ENCODE measurements at regions not wholly inside any gene's neighbourhood (a gene's known extent, or its start where the extent isn't known, plus 50 kb on each side); places are given as distances from the start of the nearest gene placed in this dataset.

GRCh38 chr22:22042599-22043295, 60.2 kb upstream of the TOP3B start:
- ATAC-seq (ENCODE audit: low read depth) (no peak), DNase-seq (ENCODE audit: low spot score) (no peak)
- Histone ChIP-seq H3K9me3 (ENCODE audit: severe bottlenecking) (peaks cover 4% of the 10 kb centered on the region), H3K36me3 (ENCODE audit: low read depth) (no peaks in the 10 kb centered on the region), H3K27ac (ENCODE audit: poor library complexity, severe bottlenecking) (no peak overlapping the region), H3K4me3 (ENCODE audit: severe bottlenecking) (no peak overlapping the region), H3K4me1 (ENCODE audit: insufficient read depth, poor library complexity, severe bottlenecking) (no peaks in the 10 kb centered on the region), H3K27me3 (ENCODE audit: insufficient read depth, poor library complexity, severe bottlenecking) (no peaks in the 10 kb centered on the region)
- no peak for TF ChIP-seq CTCF (IDR thresholded peaks at IDR 0.05; ENCODE audit: poor library complexity, severe bottlenecking)

GRCh38 chr22:22042009-22042408, 59.4 kb upstream of the TOP3B start:
- Histone ChIP-seq H3K36me3 (ENCODE audit: low read depth) (no peaks in the 10 kb centered on the region), H3K4me1 (ENCODE audit: insufficient read depth, poor library complexity, severe bottlenecking) (no peaks in the 10 kb centered on the region), H3K27ac (ENCODE audit: poor library complexity, severe bottlenecking) (no peak overlapping the region), H3K4me3 (ENCODE audit: severe bottlenecking) (no peak overlapping the region), H3K27me3 (ENCODE audit: insufficient read depth, poor library complexity, severe bottlenecking) (no peaks in the 10 kb centered on the region), H3K9me3 (ENCODE audit: severe bottlenecking) (peaks cover 4% of the 10 kb centered on the region)
- no peak for TF ChIP-seq CTCF (IDR thresholded peaks at IDR 0.05; ENCODE audit: poor library complexity, severe bottlenecking)
- DNase-seq (ENCODE audit: low spot score) (no peak), ATAC-seq (ENCODE audit: low read depth) (no peak)

- Histone ChIP-seq H3K27ac (ENCODE audit: poor library complexity, severe bottlenecking) (no peak overlapping the region), H3K27me3 (ENCODE audit: insufficient read depth, poor library complexity, severe bottlenecking) (no peaks in the 10 kb centered on the region), H3K4me1 (ENCODE audit: insufficient read depth, poor library complexity, severe bottlenecking) (no peaks in the 10 kb centered on the region), H3K4me3 (ENCODE audit: severe bottlenecking) (no peak overlapping the region), H3K9me3 (ENCODE audit: severe bottlenecking) (peaks cover 4% of the 10 kb centered on the region), H3K36me3 (ENCODE audit: low read depth) (no peaks in the 10 kb centered on the region)
- no peak for DNase-seq (ENCODE audit: low spot score)
- no peak for ATAC-seq (ENCODE audit: low read depth)
- TF ChIP-seq CTCF (IDR thresholded peaks at IDR 0.05; ENCODE audit: poor library complexity, severe bottlenecking), result no peak
Measured at GRCh38 chr22:22040908-22041307, 58.3 kb upstream of the TOP3B start.

DNA sequence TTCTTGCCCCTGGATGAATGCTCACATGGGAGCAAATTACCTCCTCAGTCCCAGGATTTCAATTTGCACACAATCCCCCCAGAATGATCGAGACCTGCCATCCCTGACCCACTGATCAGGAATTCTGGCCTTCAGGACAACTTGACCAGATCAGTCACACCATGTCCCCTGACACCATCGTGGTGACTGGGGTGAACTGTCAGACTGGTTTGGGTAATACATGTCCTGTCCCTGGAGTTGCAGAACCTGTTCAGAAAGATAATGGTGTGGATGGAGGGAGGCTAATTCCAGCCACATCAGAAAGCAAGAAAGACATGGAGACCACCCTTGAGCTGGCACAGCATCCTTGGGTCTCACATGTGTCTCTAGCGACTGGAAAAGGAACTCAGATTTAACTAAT, 57.9 kb upstream of the TOP3B start:
- no peak for DNase-seq (ENCODE audit: low spot score)
- no peak for ATAC-seq (ENCODE audit: low read depth)
- Histone ChIP-seq H3K27ac (ENCODE audit: poor library complexity, severe bottlenecking) (no peak overlapping the region), H3K36me3 (ENCODE audit: low read depth) (no peaks in the 10 kb centered on the region), H3K9me3 (ENCODE audit: severe bottlenecking) (peaks cover 7% of the 10 kb centered on the region), H3K4me3 (ENCODE audit: severe bottlenecking) (no peak overlapping the region), H3K27me3 (ENCODE audit: insufficient read depth, poor library complexity, severe bottlenecking) (no peaks in the 10 kb centered on the region), H3K4me1 (ENCODE audit: insufficient read depth, poor library complexity, severe bottlenecking) (no peaks in the 10 kb centered on the region)
- no peak for TF ChIP-seq CTCF (IDR thresholded peaks at IDR 0.05; ENCODE audit: poor library complexity, severe bottlenecking)

DNA sequence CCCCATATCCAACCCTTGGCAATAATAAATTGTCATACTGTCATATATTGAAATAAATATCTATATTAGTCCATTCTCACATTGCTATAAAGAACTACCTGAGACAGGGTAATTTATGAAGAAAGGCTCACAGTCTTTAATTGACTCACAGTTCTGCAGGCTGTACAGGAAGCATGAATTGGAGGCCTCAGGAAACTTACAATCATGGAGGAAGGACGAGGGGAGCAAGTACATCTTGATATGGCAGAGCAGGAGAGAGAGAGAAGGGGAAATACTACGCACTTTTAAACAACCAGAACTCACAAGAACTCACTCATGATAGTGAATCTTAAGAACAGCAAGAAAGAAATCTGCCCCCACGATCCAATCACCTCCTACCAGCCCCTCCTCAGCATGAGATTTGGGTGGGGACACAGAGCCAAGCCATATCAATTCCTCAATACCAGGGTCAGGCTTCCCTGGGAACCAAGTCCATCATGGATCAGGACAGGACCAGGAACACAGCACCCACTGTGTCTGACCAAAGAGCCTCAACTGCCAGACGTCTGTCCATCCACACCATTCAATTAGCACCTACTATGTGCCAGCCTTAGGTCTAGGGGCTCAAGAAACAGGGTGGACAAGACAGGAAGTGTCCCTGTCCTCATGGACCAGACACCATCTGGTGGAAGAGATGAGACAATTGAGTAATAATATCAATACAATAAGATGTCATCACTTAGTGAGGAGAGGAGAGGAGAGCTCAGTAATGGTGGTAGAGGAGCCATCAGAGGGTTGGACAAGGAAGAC, 56.9 kb upstream of the TOP3B start:
- Histone ChIP-seq H3K4me3 (ENCODE audit: severe bottlenecking) (no peak overlapping the region), H3K4me1 (ENCODE audit: insufficient read depth, poor library complexity, severe bottlenecking) (no peaks in the 10 kb centered on the region), H3K27me3 (ENCODE audit: insufficient read depth, poor library complexity, severe bottlenecking) (no peaks in the 10 kb centered on the region), H3K36me3 (ENCODE audit: low read depth) (no peaks in the 10 kb centered on the region), H3K27ac (ENCODE audit: poor library complexity, severe bottlenecking) (no peak overlapping the region), H3K9me3 (ENCODE audit: severe bottlenecking) (peaks cover 7% of the 10 kb centered on the region)
- no peak for TF ChIP-seq CTCF (IDR thresholded peaks at IDR 0.05; ENCODE audit: poor library complexity, severe bottlenecking)
- ATAC-seq (ENCODE audit: low read depth) (no peak), DNase-seq (ENCODE audit: low spot score) (no peak)

Data from RWPE2 (cell line).